Psoas muscle (tissue), 7 donors: ENCODE measurements at regions not wholly inside any gene's neighbourhood (a gene's known extent, or its start where the extent isn't known, plus 50 kb on each side); places are given as distances from the start of the nearest gene placed in this dataset.

ENCODE experiments used
- ATAC-seq, 4 donors: fragments of 200-7000 bp; cut with Tn5 transposase; one replicate each; pipeline ENCODE4 v1.9.1; 2020; ENCODE audit warnings: moderate library complexity in 3 of 4, mild to moderate bottlenecking in 2 of 4
- DNase-seq, 2 donors: peaks; one replicate each; pipeline ENCODE4 v3.0.0-alpha.2; 2020
- H3K27ac ChIP-seq: fragments of 200-600 bp; one replicate; pipeline ENCODE4 v1.8.0; 2022
- H3K27me3 ChIP-seq, 3 donors: fragments of 200-600 bp in 1 of 3; one replicate each; pipeline versions ENCODE4 v1.6.1 to v1.8.0; 2013 to 2022; ENCODE audit warnings: low read length in 2 of 3, mild to moderate bottlenecking in 2 of 3, moderate library complexity in 1 of 3; ENCODE audit not compliant: insufficient read depth in 3 of 3
- H3K36me3 ChIP-seq, 2 donors: fragments of 200-600 bp in 1 of 2; one replicate each; pipeline versions ENCODE4 v1.6.1 to v1.8.0; 2013 to 2022; ENCODE audit warnings: low read depth in 1 of 2, mild to moderate bottlenecking in 1 of 2, moderate library complexity in 1 of 2; ENCODE audit not compliant: insufficient read depth in 1 of 2
- H3K4me1 ChIP-seq: fragments of 200-600 bp; one replicate; pipeline ENCODE4 v1.8.0; 2022
- H3K4me3 ChIP-seq: fragments of 200-600 bp; one replicate; pipeline ENCODE4 v1.8.0; 2022; ENCODE audit warnings: mild to moderate bottlenecking
- H3K9me3 ChIP-seq: fragments of 200-600 bp; one replicate; pipeline ENCODE4 v1.8.0; 2022
- CTCF ChIP-seq: fragments of 200-600 bp; IDR thresholded peaks from one replicate; pipeline ENCODE4 v1.8.0; 2022; ENCODE audit warnings: antibody characterized with exemption
- WGBS, 3 donors: extraction: QIAGEN DNeasy Blood & Tissue Kit; methylation state at CpG; one replicate each; pipeline versions ENCODE4 v1.1.6 to v1.1.7; 2013; 5-methylcytosine and 5-hydroxymethylcytosine counted together
- intact Hi-C, 2 donors: fragments of 100-400 bp; cut with DNase I; formaldehyde crosslinking; loops; one replicate each; pipeline versions ENCODE4 v1.11.0 to v1.14.2; 2022
- donor health status: healthy with polysubstance abuse.
- donor health status: DM: no; HTN: no; CAD: no; lungs with moderate emphysema.
- donor health status: Bipolar disorder and iron deficiency.
- donor health status: healthy.
- donor health status: DM: yes; HTN: yes; CAD: no.
- donor health status: DM: no; HTN: no; CAD: no.
- donor health status: DM: yes; HTN: yes; CAD: no.

GRCh38 chr1:181412746-181413145, 70.6 kb upstream of the CACNA1E start:
- intact Hi-C loops = no loop called here
- no peaks in the 10 kb centered on the region for H3K4me1 ChIP-seq
- DNase-seq (no peak), ATAC-seq (no peak)
- TF ChIP-seq CTCF = no peak
- no peaks in the 10 kb centered on the region for H3K36me3 ChIP-seq
- no peaks in the 10 kb centered on the region for H3K9me3 ChIP-seq
- peaks cover 0 to 3% (median 0%) of the 10 kb centered on the region in 3 donors for H3K27me3 ChIP-seq
- no peak overlapping the region for H3K27ac ChIP-seq
- H3K4me3 ChIP-seq = no peak overlapping the region
- 89 to 94% (median 93%) methylated on average over 9 of the region's 9 CpGs for WGBS, 3 donors

GRCh38 chr1:181413195-181413815, 70.0 kb upstream of the CACNA1E start:
- Histone ChIP-seq H3K4me1 (no peaks in the 10 kb centered on the region), H3K36me3 (no peaks in the 10 kb centered on the region), H3K4me3 (no peak overlapping the region), H3K9me3 (no peaks in the 10 kb centered on the region), H3K27me3 (peaks cover 0 to 3% (median 0%) of the 10 kb centered on the region in 3 donors), H3K27ac (no peak overlapping the region)
- 91 to 92% (median 92%) methylated on average over 44 to 56 of the region's 56 CpGs for WGBS, 3 donors
- no peak for TF ChIP-seq CTCF
- no peak for ATAC-seq
- intact Hi-C loops = no loop called here
- no peak for DNase-seq

GRCh38 chr1:181413836-181414235, 69.5 kb upstream of the CACNA1E start:
- H3K36me3 ChIP-seq = no peaks in the 10 kb centered on the region
- no peaks in the 10 kb centered on the region for H3K9me3 ChIP-seq
- intact Hi-C loops = no loop called here
- H3K27ac ChIP-seq = no peak overlapping the region
- peaks cover 0 to 3% (median 0%) of the 10 kb centered on the region in 3 donors for H3K27me3 ChIP-seq
- no peak for TF ChIP-seq CTCF
- 29 to 61% (median 34%) methylated on average over 2 of the region's 2 CpGs for WGBS, 3 donors
- DNase-seq = no peak
- no peak for ATAC-seq
- H3K4me1 ChIP-seq = no peaks in the 10 kb centered on the region
- no peak overlapping the region for H3K4me3 ChIP-seq

- H3K4me1 ChIP-seq = no peaks in the 10 kb centered on the region
- intact Hi-C loops = no loop called here
- no peak overlapping the region for H3K27ac ChIP-seq
- H3K4me3 ChIP-seq = no peak overlapping the region
- DNase-seq = no peak
- ATAC-seq = no peak
- WGBS, 3 donors = 34 to 61% (median 35%) methylated on average over 7 of the region's 7 CpGs
- no peaks in the 10 kb centered on the region for H3K9me3 ChIP-seq
- peaks cover 0 to 3% (median 0%) of the 10 kb centered on the region in 3 donors for H3K27me3 ChIP-seq
- no peaks in the 10 kb centered on the region for H3K36me3 ChIP-seq
- TF ChIP-seq CTCF = no peak
Measured at GRCh38 chr1:181416268-181416860, 67.0 kb upstream of the CACNA1E start.

GRCh38 chr1:181417915-181418314, 65.4 kb upstream of the CACNA1E start:
- DNase-seq = no peak
- H3K9me3 ChIP-seq = no peaks in the 10 kb centered on the region
- intact Hi-C loops = no loop called here
- no peaks in the 10 kb centered on the region for H3K36me3 ChIP-seq
- no peak for ATAC-seq
- H3K27ac ChIP-seq = no peak overlapping the region
- H3K4me1 ChIP-seq = no peaks in the 10 kb centered on the region
- peaks cover 0 to 3% (median 0%) of the 10 kb centered on the region in 3 donors for H3K27me3 ChIP-seq
- no peak for TF ChIP-seq CTCF
- 77 to 79% (median 79%) methylated on average over 3 of the region's 3 CpGs for WGBS, 3 donors
- no peak overlapping the region for H3K4me3 ChIP-seq
